Small intestine (tissue), 7 donors: ENCODE measurements at regions not wholly inside any gene's neighbourhood (a gene's known extent, or its start where the extent isn't known, plus 50 kb on each side); places are given as distances from the start of the nearest gene placed in this dataset.

ENCODE experiments used
- DNase-seq, 2 donors: peaks; one replicate each; pipeline versions ENCODE4 v3.0.0 to v3.0.0-alpha.2; 2013
- FAIRE-seq: peaks from 2 replicates; lab custom pipeline; 2012; peaks lifted over from hg19 to GRCh38; lab: Jason Lieb, UNC
- H3K27ac ChIP-seq, 3 donors: one replicate each; pipeline ENCODE4 v1.5.1; 2013; ENCODE audit warnings: low read length in 2 of 3, mild to moderate bottlenecking in 2 of 3, control low read depth in 1 of 3, inconsistent platforms in 1 of 3, low read depth in 1 of 3, moderate library complexity in 1 of 3
- H3K27me3 ChIP-seq, 3 donors: one replicate each; pipeline ENCODE4 v1.6.1; 2013; ENCODE audit warnings: low read length in 3 of 3, inconsistent platforms in 1 of 3; ENCODE audit not compliant: control insufficient read depth in 3 of 3, insufficient read depth in 3 of 3
- H3K36me3 ChIP-seq, 3 donors: one replicate each; pipeline ENCODE4 v1.6.1; 2013; ENCODE audit warnings: low read length in 3 of 3, inconsistent platforms in 1 of 3, low read depth in 1 of 3, mild to moderate bottlenecking in 1 of 3, moderate library complexity in 1 of 3; ENCODE audit not compliant: control insufficient read depth in 3 of 3, insufficient read depth in 2 of 3
- H3K4me1 ChIP-seq, 3 donors: one replicate each; pipeline ENCODE4 v1.6.1; 2013; ENCODE audit warnings: low read length in 2 of 3, inconsistent platforms in 1 of 3, low read depth in 1 of 3, mild to moderate bottlenecking in 1 of 3, moderate library complexity in 1 of 3; ENCODE audit not compliant: control insufficient read depth in 3 of 3, insufficient read depth in 2 of 3
- H3K4me3 ChIP-seq, 3 donors: one replicate each; pipeline ENCODE4 v1.5.1; 2013; ENCODE audit warnings: low read length in 3 of 3, control low read depth in 1 of 3, inconsistent platforms in 1 of 3, low read depth in 1 of 3, mild to moderate bottlenecking in 1 of 3, moderate library complexity in 1 of 3
- H3K9me3 ChIP-seq, 2 donors: one replicate each; pipeline ENCODE4 v1.6.1; 2013; ENCODE audit warnings: low read depth in 1 of 2, low read length in 1 of 2; ENCODE audit not compliant: control insufficient read depth in 2 of 2, insufficient read depth in 1 of 2
- WGBS, 3 donors: extraction: QIAGEN DNeasy Blood & Tissue Kit; methylation state at CpG; one replicate each; pipeline ENCODE4 v1.1.7; 2013; 5-methylcytosine and 5-hydroxymethylcytosine counted together
- donor health status: healthy with polysubstance abuse.
- donor health status: control.
- donor health status: control.
- donor health status: Bipolar disorder and iron deficiency.
- donor health status: healthy.

GRCh38 chr2:82650038-82650437 lies 1809.0 kb downstream of the SUCLG1 start:
- WGBS, 3 donors: 52 to 70% (median 56%) methylated on average over 2 of the region's 2 CpGs
- Histone ChIP-seq H3K27ac (no peak overlapping the region), H3K4me1 (no peaks in the 10 kb centered on the region), H3K27me3 (no peaks in the 10 kb centered on the region), H3K36me3 (no peaks in the 10 kb centered on the region), H3K9me3 (no peaks in the 10 kb centered on the region), H3K4me3 (no peak overlapping the region)
- FAIRE-seq (no peak), DNase-seq (no peak)

GRCh38 chr2:82641598-82642180 lies 1817.4 kb downstream of the SUCLG1 start:
- no peak for FAIRE-seq
- Histone ChIP-seq H3K36me3 (no peaks in the 10 kb centered on the region), H3K27me3 (no peaks in the 10 kb centered on the region), H3K9me3 (peaks cover 0 to 7% of the 10 kb centered on the region in 2 donors), H3K27ac (no peak overlapping the region), H3K4me3 (no peak overlapping the region), H3K4me1 (no peaks in the 10 kb centered on the region)
- WGBS, 3 donors: 77 to 86% (median 86%) methylated on average over 2 of the region's 2 CpGs
- DNase-seq: no peak

- H3K9me3 ChIP-seq: peaks cover 0 to 7% of the 10 kb centered on the region in 2 donors
- WGBS, 3 donors: 79 to 89% (median 80%) methylated on average over 3 of the region's 3 CpGs
- H3K4me3 ChIP-seq: no peak overlapping the region
- FAIRE-seq: no peak
- DNase-seq: no peak
- H3K27ac ChIP-seq: no peak overlapping the region
- H3K27me3 ChIP-seq: no peaks in the 10 kb centered on the region
- no peaks in the 10 kb centered on the region for H3K4me1 ChIP-seq
- H3K36me3 ChIP-seq: no peaks in the 10 kb centered on the region
These were observed 1822.6 kb downstream of the SUCLG1 start for GRCh38 chr2:82636402-82637020.

GRCh38 chr2:82599021-82599420 lies 1860.1 kb downstream of the SUCLG1 start:
- Histone ChIP-seq H3K4me1 (no peaks in the 10 kb centered on the region), H3K36me3 (no peaks in the 10 kb centered on the region), H3K27ac (no peak overlapping the region), H3K4me3 (no peak overlapping the region), H3K9me3 (no peaks in the 10 kb centered on the region), H3K27me3 (no peaks in the 10 kb centered on the region)
- FAIRE-seq (no peak), DNase-seq (no peak)

- H3K27ac ChIP-seq: no peak overlapping the region
- no peaks in the 10 kb centered on the region for H3K27me3 ChIP-seq
- no peaks in the 10 kb centered on the region for H3K36me3 ChIP-seq
- DNase-seq (no peak), FAIRE-seq (no peak)
- H3K4me1 ChIP-seq: no peaks in the 10 kb centered on the region
- H3K4me3 ChIP-seq: no peak overlapping the region
- no peaks in the 10 kb centered on the region for H3K9me3 ChIP-seq
- WGBS, 3 donors: 71 to 77% (median 74%) methylated on average over 1 of the region's 1 CpG
These were observed 1862.5 kb downstream of the SUCLG1 start for GRCh38 chr2:82596581-82596980.

GRCh38 chr2:82591718-82592117 lies 1867.4 kb downstream of the SUCLG1 start:
- no peak for FAIRE-seq
- no peaks in the 10 kb centered on the region for H3K36me3 ChIP-seq

GRCh38 chr2:82576656-82577055 lies 1882.4 kb downstream of the SUCLG1 start:
- peaks cover 0 to 7% of the 10 kb centered on the region in 2 donors for H3K9me3 ChIP-seq
- no peak for DNase-seq
- H3K27me3 ChIP-seq: no peaks in the 10 kb centered on the region
- no peaks in the 10 kb centered on the region for H3K36me3 ChIP-seq
- FAIRE-seq: no peak
- H3K27ac ChIP-seq: no peak overlapping the region
- H3K4me3 ChIP-seq: no peak overlapping the region
- H3K4me1 ChIP-seq: no peaks in the 10 kb centered on the region

More at GRCh38 chr2:82591718-82592117, 1867.4 kb downstream of the SUCLG1 start:
- WGBS, 3 donors: 34 to 55% (median 37%) methylated on average over 3 of the region's 3 CpGs
- H3K9me3 ChIP-seq: no peaks in the 10 kb centered on the region
- DNase-seq: no peak
- no peak overlapping the region for H3K27ac ChIP-seq
- no peak overlapping the region for H3K4me3 ChIP-seq
- no peaks in the 10 kb centered on the region for H3K4me1 ChIP-seq
- no peaks in the 10 kb centered on the region for H3K27me3 ChIP-seq

- Histone ChIP-seq H3K9me3 (no peaks in the 10 kb centered on the region), H3K36me3 (no peaks in the 10 kb centered on the region), H3K4me1 (no peaks in the 10 kb centered on the region), H3K4me3 (no peak overlapping the region), H3K27me3 (no peaks in the 10 kb centered on the region), H3K27ac (no peak overlapping the region)
- DNase-seq (no peak), FAIRE-seq (no peak)
- WGBS, 3 donors: 50 to 78% (median 58%) methylated on average over 3 of the region's 3 CpGs
These were observed 1919.8 kb downstream of the SUCLG1 start for GRCh38 chr2:82539280-82539621.
